ENCODE measurements at regions not wholly inside any gene's neighbourhood (a gene's known extent, or its start where the extent isn't known, plus 50 kb on each side); places are given as distances from the start of the nearest gene placed in this dataset.
"Not testable (repeated sequence)": the region's sequence is repeated elsewhere in the genome, so short reads cannot be mapped to it uniquely, and the experiment has no call there.

- FAIRE-seq; CTCF ChIA-PET (ENCODE audit: low intra/inter-chr PET ratio, low total read pairs); H3K79me2 ChIP-seq (ENCODE audit: insufficient read depth, low read length); intact Hi-C loops (cut with micrococcal nuclease; ENCODE audit: unreplicated experiment); H3K4me3 ChIP-seq (replicated peaks in 1 of 3; ENCODE audit: insufficient read depth in 1 of 3, low read depth in 2 of 3, low read length in 3 of 3); BruUV-seq (replicated peaks); H2AFZ ChIP-seq (ENCODE audit: low read length); in situ Hi-C loops (cut with HindIII; ENCODE audit: extremely low pct_ligation_motif_present, low pct_unique_long_range_greater_than_20kb); H3K4me2 ChIP-seq (ENCODE audit: low read depth, low read length); H4K20me1 ChIP-seq (ENCODE audit: insufficient read depth, low read length); ATAC-seq; POLR2A ChIA-PET; H3K4me1 ChIP-seq (ENCODE audit: insufficient read depth, low read length); H3K36me3 ChIP-seq (replicated peaks in 1 of 2; ENCODE audit: control insufficient read depth in 1 of 2, insufficient read depth in 2 of 2, low read length in 2 of 2); H3K9me3 ChIP-seq (ENCODE audit: low read length); H3K27ac ChIP-seq (ENCODE audit: extremely low read length, insufficient read depth, low read length); H3K9ac ChIP-seq (ENCODE audit: insufficient read depth, low read depth, low read length); H3K27me3 ChIP-seq (ENCODE audit: control insufficient read depth in 1 of 2, insufficient read depth in 2 of 2, low read length in 2 of 2); DNase-seq (ENCODE audit: low spot score): not testable (repeated sequence)
- WGBS (ENCODE audit: low lambda C conversion rate): 0% methylated on average over 1 of the region's 14 CpGs
- peak; percentile 33 for TF ChIP-seq CTCF (CRISPR knock-in tag; IDR thresholded peaks at IDR 0.05)
Measured at GRCh38 chr11:134937193-134937592, 525.2 kb upstream of the B3GAT1 start.

- Histone ChIP-seq H3K9me3 (ENCODE audit: low read length) (peaks cover 4% of the 10 kb centered on the region; the same call in 1 of the 2 replicates), H3K27me3 (ENCODE audit: control insufficient read depth in 1 of 2, insufficient read depth in 2 of 2, low read length in 2 of 2) (no peaks in the 10 kb centered on the region), H4K20me1 (ENCODE audit: insufficient read depth, low read length) (no peaks in the 10 kb centered on the region), H3K4me1 (ENCODE audit: insufficient read depth, low read length) (no peaks in the 10 kb centered on the region), H3K27ac (ENCODE audit: extremely low read length, insufficient read depth, low read length) (no peak overlapping the region), H3K4me3 (replicated peaks in 1 of 3; ENCODE audit: insufficient read depth in 1 of 3, low read depth in 2 of 3, low read length in 3 of 3) (no peak overlapping the region), H2AFZ (ENCODE audit: low read length) (no peak overlapping the region), H3K79me2 (ENCODE audit: insufficient read depth, low read length) (no peaks in the 10 kb centered on the region), H3K9ac (ENCODE audit: insufficient read depth, low read depth, low read length) (no peak overlapping the region), H3K36me3 (replicated peaks in 1 of 2; ENCODE audit: control insufficient read depth in 1 of 2, insufficient read depth in 2 of 2, low read length in 2 of 2) (no peaks in the 10 kb centered on the region), H3K4me2 (ENCODE audit: low read depth, low read length) (no peak overlapping the region)
- no peak for FAIRE-seq
- WGBS (ENCODE audit: low lambda C conversion rate): 0% methylated on average over 2 of the region's 3 CpGs
- in situ Hi-C loops (cut with HindIII; ENCODE audit: extremely low pct_ligation_motif_present, low pct_unique_long_range_greater_than_20kb) (no loop called here), intact Hi-C loops (cut with micrococcal nuclease; ENCODE audit: unreplicated experiment) (no loop called here)
- ATAC-seq: no peak
- TF ChIP-seq ZNF207 (IDR thresholded peaks at IDR 0.05; ENCODE audit: borderline replicate concordance) (no peak), XBP1 (CRISPR knock-in tag; IDR thresholded peaks at IDR 0.05) (no peak), JUN (CRISPR knock-in tag; IDR thresholded peaks at IDR 0.05) (no peak), ZNF232 (CRISPR knock-in tag; IDR thresholded peaks at IDR 0.05; ENCODE audit: borderline replicate concordance) (no peak), ELF1 (CRISPR knock-in tag; IDR thresholded peaks at IDR 0.05) (no peak), SMAD9 (CRISPR knock-in tag; IDR thresholded peaks at IDR 0.05) (no peak), SAP130 (CRISPR knock-in tag; IDR thresholded peaks at IDR 0.05; ENCODE audit: low read depth) (no peak), RFXANK (CRISPR knock-in tag; IDR thresholded peaks at IDR 0.05) (no peak), MXD1 (CRISPR knock-in tag; IDR thresholded peaks at IDR 0.05) (no peak)
- BruUV-seq (replicated peaks): no TSS peak
- no peak for DNase-seq (ENCODE audit: low spot score)
- ChIA-PET CTCF (ENCODE audit: low intra/inter-chr PET ratio, low total read pairs) (no interaction called here), POLR2A (no interaction called here)
Measured at GRCh38 chr11:134932761-134933160, 520.7 kb upstream of the B3GAT1 start.
